Thyroid gland (tissue), 4 donors: ENCODE measurements at regions not wholly inside any gene's neighbourhood (a gene's known extent, or its start where the extent isn't known, plus 50 kb on each side); places are given as distances from the start of the nearest gene placed in this dataset.

ENCODE experiments used
- DNase-seq, 2 donors: peaks; one replicate each; pipeline ENCODE4 v3.0.0-alpha.2; 2019
- H3K27ac ChIP-seq, 3 donors: fragments of 200-600 bp; sonication (generic); 1 replicate in 2 of 3; 2 replicates in 1 of 3; pipeline ENCODE4 v1.5.1; 2016 to 2019; ENCODE audit warnings: mild to moderate bottlenecking in 1 of 3, moderate library complexity in 1 of 3
- H3K27me3 ChIP-seq: fragments of 200-600 bp; sonication (generic); one replicate; pipeline ENCODE4 v1.5.1; 2019
- H3K36me3 ChIP-seq, 2 donors: fragments of 200-600 bp; sonication (generic); one replicate each; pipeline ENCODE4 v1.5.1; 2016 to 2019
- H3K4me1 ChIP-seq, 2 donors: fragments of 200-600 bp; sonication (generic); one replicate each; pipeline ENCODE4 v1.5.1; 2017 to 2019
- H3K4me3 ChIP-seq, 3 donors: fragments of 200-600 bp; sonication (generic); replicated peaks in 1 of 3; 1 replicate in 2 of 3; 2 replicates in 1 of 3; pipeline ENCODE4 v1.5.1; 2016; ENCODE audit warnings: mild to moderate bottlenecking in 1 of 3
- H3K9me3 ChIP-seq: fragments of 200-600 bp; sonication (generic); one replicate; pipeline ENCODE4 v1.5.1; 2017
- CTCF ChIP-seq, 6 experiments: fragments of 200-600 bp in 3 of 6; fragments of 450-650 bp in 3 of 6; sonication (generic) in 3 of 6; IDR thresholded peaks; one replicate each; pipeline ENCODE4 v1.5.1; 2016 to 2019; ENCODE audit warnings: antibody characterized with exemption in 6 of 6, mild to moderate bottlenecking in 2 of 6, inconsistent platforms in 1 of 6, moderate library complexity in 1 of 6
- POLR2A ChIP-seq, 2 donors: fragments of 450-650 bp; IDR thresholded peaks; one replicate each; pipeline ENCODE4 v1.6.1; 2017; ENCODE audit warnings: antibody characterized with exemption in 2 of 2, mild to moderate bottlenecking in 2 of 2, moderate library complexity in 1 of 2
- whole genome bisulfite sequencing, 2 donors: methylation state at CpG; one replicate each; pipeline ENCODE4 v1.1.5; 2017; 5-methylcytosine and 5-hydroxymethylcytosine counted together
- intact Hi-C: fragments of 100-400 bp; cut with DNase I; formaldehyde crosslinking; loops from one replicate; pipeline ENCODE4 v1.15.1; 2023

GRCh38 chr6:164546263-164546662 is 763.1 kb downstream of the C6orf118 start:
- no peak for TF ChIP-seq CTCF (IDR thresholded peaks at IDR 0.05)
- WGBS, 2 donors = 81 to 86% methylated on average over 2 of the region's 2 CpGs
- Histone ChIP-seq H3K27ac (no peak overlapping the region), H3K9me3 (no peaks in the 10 kb centered on the region), H3K36me3 (no peaks in the 10 kb centered on the region), H3K4me3 (no peak overlapping the region), H3K4me1 (no peaks in the 10 kb centered on the region), H3K27me3 (no peaks in the 10 kb centered on the region)
- DNase-seq = no peak
- intact Hi-C loops = no loop called here

- Histone ChIP-seq H3K36me3 (no peaks in the 10 kb centered on the region), H3K27me3 (no peaks in the 10 kb centered on the region), H3K4me1 (no peaks in the 10 kb centered on the region), H3K9me3 (no peaks in the 10 kb centered on the region), H3K27ac (no peak overlapping the region), H3K4me3 (no peak overlapping the region)
- TF ChIP-seq CTCF (IDR thresholded peaks at IDR 0.05) (no peak), POLR2A (IDR thresholded peaks at IDR 0.05) (no peak)
- WGBS, 2 donors = 83 to 86% methylated on average over 10 of the region's 10 CpGs
- no peak for DNase-seq
- intact Hi-C loops = no loop called here
Measured at GRCh38 chr6:164534070-164534766, 775.2 kb downstream of the C6orf118 start.

GRCh38 chr6:164533045-164533362 is 776.4 kb downstream of the C6orf118 start:
- Histone ChIP-seq H3K9me3 (no peaks in the 10 kb centered on the region), H3K27me3 (no peaks in the 10 kb centered on the region), H3K36me3 (no peaks in the 10 kb centered on the region), H3K27ac (no peak overlapping the region), H3K4me1 (no peaks in the 10 kb centered on the region), H3K4me3 (no peak overlapping the region)
- TF ChIP-seq CTCF (IDR thresholded peaks at IDR 0.05) (no peak), POLR2A (IDR thresholded peaks at IDR 0.05) (no peak)
- intact Hi-C loops = no loop called here
- WGBS, 2 donors = 64 to 69% methylated on average over 5 of the region's 5 CpGs
- DNase-seq = no peak

GRCh38 chr6:164532198-164533044 is 777.0 kb downstream of the C6orf118 start:
- no peaks in the 10 kb centered on the region for H3K36me3 ChIP-seq
- TF ChIP-seq POLR2A (IDR thresholded peaks at IDR 0.05) = no peak
- TF ChIP-seq CTCF (IDR thresholded peaks at IDR 0.05) = no peak
- DNase-seq = no peak
- H3K27me3 ChIP-seq = no peaks in the 10 kb centered on the region
- 69 to 71% methylated on average over 9 of the region's 9 CpGs for WGBS, 2 donors
- H3K4me1 ChIP-seq = no peaks in the 10 kb centered on the region
- intact Hi-C loops = no loop called here
- H3K9me3 ChIP-seq = no peaks in the 10 kb centered on the region
- H3K27ac ChIP-seq = no peak overlapping the region
- H3K4me3 ChIP-seq = no peak overlapping the region

- Histone ChIP-seq H3K4me1 (no peaks in the 10 kb centered on the region), H3K27me3 (no peaks in the 10 kb centered on the region), H3K27ac (no peak overlapping the region), H3K9me3 (no peaks in the 10 kb centered on the region), H3K4me3 (no peak overlapping the region), H3K36me3 (no peaks in the 10 kb centered on the region)
- no peak for TF ChIP-seq CTCF (IDR thresholded peaks at IDR 0.05)
- no peak for TF ChIP-seq POLR2A (IDR thresholded peaks at IDR 0.05)
- no peak for DNase-seq
- intact Hi-C loops = no loop called here
- 90 to 93% methylated on average over 3 of the region's 3 CpGs for WGBS, 2 donors
Measured at GRCh38 chr6:164531736-164532135, 777.7 kb downstream of the C6orf118 start.
